NCI-H748 (cell line): ENCODE measurements at regions not wholly inside any gene's neighbourhood (a gene's known extent, or its start where the extent isn't known, plus 50 kb on each side); places are given as distances from the start of the nearest gene placed in this dataset.
"Not testable (repeated sequence)": the region's sequence is repeated elsewhere in the genome, so short reads cannot be mapped to it uniquely, and the experiment has no call there.

Experiments
- DNase-seq: peaks from one replicate; lab custom pipeline; 2025; ENCODE audit not compliant: unreplicated experiment; lab: John Stamatoyannopoulos, UW

DNA sequence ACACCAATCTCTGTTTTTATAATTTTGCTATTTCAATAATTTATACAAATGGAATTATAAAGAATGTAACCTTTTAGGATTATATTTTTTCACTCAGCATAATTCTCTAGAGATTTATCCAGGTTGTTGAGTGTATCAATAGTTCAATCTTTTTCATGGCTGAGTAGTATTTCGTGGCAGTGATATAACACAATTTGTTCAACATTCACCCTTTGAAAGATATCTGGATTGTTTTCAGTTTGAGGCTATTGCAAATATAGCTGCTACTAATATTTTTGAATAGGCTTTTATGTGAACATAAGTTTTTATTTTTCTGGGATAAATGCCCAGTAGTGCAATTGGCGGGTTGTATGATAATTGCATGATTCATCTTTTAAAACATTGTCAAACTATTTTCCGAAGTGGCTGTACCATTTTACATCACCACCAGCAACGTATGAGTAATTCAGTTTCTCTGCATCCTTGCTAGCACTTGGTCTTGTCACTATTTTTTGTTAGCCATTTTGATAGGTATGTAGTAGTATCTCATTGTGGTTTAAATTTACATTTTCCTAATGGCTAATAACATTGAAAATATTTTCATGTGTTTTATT, 55.6 kb upstream of the ABCD3 start:
- DNase-seq, result no peak

DNA sequence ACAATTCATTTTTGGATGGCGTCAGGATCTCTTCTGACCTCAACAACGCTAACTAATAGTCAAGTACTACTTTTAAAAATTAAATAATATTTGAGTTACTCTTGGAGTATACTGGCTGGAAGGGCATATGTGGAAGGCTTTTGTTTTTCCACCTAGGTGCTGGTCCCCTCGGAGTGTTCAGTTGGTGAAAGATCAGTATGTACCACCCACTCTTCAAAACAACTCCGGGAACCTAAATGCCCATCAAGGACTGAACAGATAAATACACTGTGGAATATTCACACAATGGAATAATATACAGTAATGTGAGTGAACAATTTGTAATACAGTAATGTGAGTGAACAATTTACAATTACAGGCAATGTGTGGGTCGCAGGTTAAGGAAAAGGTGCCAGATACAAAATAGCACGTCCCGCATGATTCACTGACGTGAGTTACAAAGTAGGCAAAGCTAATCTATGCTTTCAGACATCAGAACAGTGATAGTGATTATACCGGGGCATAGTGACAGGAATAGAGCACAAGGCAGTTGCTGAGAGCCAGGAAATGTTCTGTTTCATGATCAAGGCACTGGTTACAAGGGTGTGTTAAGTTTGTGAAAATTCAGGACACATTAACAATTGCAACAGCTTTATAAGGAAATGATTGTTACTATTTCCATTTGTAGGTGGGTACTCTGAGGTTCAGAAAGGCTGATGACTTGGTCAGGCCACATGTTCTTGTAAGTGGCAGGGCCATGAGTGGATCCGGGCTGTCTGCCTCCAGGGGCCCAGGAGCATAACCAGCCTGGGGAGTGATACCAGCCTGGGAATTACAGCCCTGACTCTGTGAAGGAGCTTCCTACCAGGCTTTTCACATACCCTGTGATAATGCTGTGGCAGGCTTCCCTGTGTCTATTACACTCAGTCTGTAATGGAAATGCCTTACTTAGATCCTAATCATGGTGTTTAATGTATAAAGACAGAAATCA, 59.3 kb upstream of the ABCD3 start:
- DNase-seq, result no peak

DNA sequence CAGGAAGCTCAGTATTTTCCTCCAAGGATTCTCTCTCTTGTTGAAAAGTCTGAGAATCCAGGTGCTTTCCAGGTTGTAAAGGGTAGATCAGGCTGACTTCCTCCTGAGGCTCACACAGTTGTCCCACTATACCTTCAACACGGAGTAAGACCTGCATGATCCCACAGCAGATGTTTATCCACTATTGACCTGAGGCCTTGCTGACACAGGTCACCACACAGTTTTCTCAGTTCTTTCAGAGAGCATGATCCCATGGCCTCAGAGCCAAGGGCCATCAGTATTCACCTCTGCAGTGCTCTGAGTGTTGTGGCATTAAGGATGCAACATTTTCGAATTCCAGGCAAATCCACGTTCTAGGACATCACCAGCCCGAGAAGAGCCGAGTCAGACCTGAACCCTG, 60.5 kb upstream of the ABCD3 start:
- no peak for DNase-seq

DNA sequence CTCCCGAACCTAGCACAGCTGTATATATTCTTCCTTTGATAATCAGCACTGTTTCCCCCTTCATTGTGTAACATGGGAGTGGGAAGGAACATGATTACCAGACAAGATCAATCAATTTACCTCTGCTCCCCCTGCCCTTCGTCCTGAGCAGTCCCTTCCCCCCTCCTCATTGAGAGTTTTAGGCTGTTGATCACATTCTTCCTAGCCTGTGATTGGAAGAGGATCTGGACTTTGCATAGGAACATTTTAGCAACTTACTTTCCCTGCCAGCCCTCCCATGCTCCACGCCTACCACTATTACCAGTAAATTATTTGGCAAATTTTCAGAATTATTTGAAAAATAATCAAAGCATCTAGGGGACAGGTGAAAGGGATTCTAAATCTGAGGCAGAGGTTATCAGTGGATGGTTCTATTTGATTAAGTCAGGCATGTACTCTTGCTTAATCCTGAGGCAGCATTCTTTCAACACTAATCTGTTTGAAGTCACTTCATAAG, 62.7 kb upstream of the ABCD3 start:
- DNase-seq, result no peak

DNA sequence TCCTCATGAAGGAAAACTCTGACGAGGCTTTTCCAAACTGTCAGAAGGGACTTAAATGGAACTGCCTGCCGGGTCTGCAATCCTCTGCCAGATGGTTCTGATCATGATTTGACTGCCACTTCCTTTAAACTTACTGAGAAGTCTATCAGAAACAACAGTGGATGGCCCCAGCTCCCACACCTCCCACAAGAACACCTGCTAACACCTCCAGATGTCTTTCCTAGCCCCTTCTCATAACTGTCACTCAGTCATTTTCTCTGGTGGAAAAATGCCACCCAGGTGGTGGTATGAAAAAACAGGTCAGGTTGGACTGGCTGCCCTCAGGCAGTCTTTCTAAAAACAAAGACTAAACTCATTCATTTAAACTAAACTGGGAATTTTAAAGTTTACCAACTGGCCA, 66.7 kb upstream of the ABCD3 start:
- DNase-seq, result no peak

DNA sequence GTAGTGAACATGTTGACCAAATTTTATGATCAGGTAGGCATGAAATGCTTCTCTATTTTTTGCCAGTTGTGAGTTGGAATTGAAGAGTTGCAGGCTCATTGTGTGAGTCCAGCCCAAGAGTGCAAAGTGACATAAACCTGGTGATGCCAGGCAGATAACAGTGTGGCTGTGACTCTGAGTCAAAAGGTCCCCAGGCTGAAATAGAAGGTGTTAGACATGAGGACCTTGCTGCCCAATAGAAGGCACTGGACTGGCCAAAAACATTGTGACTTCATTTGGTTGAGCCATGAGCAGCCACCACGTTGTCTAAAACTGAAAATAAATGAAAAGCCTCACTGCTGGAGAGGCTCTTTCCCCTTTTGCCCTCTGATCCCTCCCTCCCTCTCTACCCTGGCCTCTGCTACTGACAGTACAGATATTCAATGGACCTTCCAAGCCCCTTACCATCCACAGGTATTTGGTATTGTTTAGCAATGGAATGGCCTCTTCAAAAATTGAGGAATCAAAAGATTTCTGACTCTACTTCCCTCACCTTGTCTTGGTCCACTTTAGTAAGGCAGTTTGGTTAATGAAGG, 67.8 kb upstream of the ABCD3 start:
- DNase-seq, result no peak

DNA sequence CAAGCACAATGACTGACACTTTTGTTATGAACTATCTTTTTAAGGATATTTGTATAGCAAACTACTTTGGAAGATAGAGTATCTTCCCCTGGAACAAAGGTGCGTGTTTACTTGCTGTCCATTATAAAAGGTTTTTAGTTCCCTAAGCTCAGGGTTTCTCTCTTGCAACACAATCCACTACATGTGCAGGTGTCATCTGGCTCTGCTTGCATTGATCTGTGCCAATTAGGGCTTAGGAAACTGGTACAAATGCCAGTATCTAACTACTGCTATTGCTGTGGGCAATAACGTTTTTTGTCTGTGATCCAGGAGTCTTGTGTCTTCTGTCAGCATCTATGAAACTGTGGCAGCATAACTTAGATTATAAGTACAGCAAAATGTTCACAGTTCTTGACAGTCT, 68.3 kb upstream of the ABCD3 start:
- no peak for DNase-seq

DNA sequence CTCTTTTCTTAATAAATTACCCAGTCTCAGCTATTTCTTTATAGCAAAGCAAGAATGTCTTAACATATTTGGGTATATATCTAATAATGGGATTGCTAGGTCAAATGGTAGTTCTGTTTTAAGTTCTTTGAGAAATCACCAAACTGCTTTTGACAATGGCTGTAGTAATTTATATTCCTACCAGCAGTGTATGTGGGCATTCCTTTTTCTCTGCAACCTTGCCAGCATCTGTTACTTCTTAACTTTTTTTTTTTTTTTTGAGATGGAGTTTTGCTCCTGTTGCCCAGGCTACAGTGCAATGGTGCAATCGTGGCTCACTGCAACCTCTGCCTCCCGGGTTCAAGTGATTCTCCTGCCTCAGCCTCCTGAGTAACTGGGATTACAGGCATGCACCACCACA, 69.8 kb upstream of the ABCD3 start:
- not testable (repeated sequence) for DNase-seq

DNA sequence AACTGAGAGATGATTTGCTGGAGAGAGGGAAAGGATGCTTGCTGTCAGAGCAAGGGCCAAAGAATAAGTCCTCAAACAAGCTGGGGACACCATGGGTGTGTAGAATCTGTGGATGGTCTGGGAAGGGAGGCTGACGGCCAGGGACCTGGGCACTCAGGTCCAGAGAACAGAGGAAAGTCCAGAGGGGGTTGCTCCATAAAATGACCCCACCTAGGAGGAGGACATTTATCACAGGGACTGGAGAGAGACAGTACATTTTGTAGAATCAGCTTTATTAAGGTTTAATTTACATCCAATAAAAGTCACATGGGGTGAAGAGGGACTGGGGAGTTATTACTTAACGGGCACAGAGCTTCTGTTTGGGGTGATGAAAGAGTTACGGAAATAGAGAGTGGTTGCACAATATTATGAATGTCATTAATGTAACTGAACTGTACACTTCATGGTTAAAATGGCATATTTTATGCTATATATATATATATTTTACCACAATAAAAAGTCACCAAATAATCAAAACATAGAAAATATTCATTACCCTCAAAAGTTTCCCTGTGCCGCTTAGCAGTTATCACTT, 73.0 kb upstream of the ABCD3 start:
- no peak for DNase-seq

DNA sequence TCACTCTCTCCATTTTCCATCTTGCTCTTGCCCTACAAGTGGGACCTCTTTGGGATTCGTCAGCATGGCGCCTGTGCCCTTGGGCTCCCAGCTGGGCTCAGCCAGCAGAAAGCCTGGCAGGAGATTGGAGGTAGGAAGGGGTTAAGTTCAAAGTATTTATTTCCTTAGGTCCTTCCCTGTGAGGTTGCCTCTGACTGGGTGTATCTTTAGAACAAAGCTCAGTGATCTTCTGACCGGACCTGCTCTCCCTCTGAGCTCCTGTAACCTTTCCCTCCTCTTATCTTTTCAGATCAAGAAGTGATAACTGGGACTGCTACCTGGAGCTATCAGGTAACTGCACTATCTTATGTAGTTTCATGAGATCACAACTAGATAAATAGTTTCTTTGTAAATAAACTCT, 75.8 kb upstream of the ABCD3 start:
- DNase-seq, result no peak

DNA sequence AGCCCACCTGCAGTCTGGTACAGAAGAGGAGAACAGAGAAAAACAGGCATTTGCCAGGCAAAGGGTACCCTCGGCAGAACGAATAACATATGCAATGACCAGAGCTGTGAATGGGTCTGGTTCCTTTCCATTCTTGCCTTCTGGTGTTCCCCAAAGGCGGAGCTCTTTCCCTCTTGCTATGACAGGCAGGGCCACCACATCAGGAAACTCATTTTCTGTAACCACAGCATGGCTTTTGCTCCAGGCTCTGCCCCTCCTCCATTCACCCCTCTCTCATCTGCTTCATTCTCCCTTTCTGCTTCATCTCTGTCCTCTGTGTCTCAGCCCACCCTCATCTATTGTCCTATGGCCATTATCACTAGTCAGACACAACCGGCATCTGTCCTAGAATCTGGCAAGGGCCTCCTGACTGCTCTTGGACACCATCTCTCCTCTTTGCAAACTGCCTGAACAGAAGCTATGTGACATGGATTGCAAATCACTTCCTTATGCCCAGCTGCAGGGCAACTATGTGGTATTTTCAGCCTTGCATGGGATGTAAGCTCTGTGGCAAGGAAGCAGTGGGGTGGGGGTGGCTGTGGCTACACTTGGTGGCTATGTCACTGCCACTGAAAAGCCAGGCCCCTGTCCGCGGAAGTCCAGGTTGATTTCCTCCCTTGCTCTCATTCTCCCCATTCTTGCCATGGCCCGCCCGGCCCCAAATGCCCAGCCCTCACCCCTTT, 78.8 kb upstream of the ABCD3 start:
- DNase-seq, result no peak

DNA sequence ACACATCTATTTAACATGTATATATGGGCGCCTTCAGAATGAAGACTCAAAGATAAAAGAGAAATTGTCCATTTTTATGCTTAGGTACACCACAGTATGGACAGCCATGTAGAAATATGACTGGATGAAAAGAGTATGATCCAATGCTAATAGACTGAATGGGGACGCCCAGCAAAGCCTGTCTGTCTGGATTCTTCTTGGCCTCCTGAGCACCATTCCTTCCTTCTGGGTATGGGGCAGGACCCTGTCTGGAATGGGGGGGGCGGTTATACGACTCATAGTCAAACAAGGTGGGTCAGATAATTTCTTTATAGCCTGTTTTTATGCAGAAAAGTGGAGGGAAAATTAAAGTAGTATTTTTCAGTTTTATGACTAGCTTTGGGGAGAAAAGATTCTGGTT, 81.2 kb upstream of the ABCD3 start:
- DNase-seq, result no peak

DNA sequence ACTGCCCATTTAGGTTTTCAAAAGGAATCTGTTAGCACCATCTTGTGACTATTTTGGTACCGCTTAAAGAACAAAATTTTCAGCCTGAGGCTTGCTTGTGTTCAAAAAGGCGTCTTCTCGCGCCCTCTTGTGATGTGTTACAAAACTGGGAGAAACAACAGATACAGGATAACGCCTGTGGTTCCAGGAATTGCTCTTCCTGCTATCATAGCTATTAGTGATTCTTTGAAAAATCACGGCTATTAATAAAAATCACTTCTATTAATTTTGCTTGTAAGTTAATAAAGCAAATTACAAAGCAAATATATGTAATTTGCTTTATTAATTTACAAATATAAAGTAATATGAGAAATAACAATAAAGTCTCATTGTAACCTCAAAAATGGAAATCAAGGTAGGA, 82.2 kb upstream of the ABCD3 start:
- DNase-seq, result peak; percentile 86

DNA sequence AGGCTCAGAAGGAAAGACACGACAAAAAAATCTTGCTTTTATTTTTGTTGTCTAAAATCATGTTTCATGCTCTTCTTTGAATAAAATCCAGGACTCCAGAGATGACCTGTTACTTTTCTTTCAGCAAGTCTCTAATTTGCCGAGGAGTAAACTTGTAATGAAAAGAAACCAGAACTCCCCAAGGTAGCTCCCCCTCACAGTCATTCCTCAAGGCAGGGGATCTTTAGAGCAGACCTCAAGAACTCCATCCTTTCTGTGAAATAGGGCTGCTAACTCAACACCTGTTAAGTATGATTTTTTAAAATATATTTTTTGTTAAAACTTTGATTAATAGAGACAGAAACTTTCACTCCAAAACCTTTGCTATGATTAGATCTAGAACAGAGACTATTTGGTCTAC, 82.7 kb upstream of the ABCD3 start:
- DNase-seq, result no peak

DNA sequence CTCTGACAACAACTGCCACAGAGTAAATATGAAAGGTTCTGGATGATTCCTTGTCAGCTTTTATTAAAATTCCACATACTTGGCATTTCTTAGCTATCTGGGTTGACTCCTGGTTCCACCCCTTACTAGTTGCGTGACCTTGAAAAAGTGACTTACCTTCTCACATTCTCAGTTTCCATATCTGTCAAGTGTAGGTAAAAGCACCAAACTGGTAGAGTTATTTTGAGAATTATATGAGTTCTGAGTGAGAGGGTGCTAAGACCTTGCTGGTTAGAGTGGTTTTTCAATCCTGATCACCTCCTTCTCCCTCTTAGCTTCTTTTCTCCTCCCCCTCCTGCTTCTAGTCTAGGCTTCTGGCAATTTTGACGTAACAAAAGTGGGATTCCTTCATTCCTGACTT, 83.4 kb upstream of the ABCD3 start:
- no peak for DNase-seq

DNA sequence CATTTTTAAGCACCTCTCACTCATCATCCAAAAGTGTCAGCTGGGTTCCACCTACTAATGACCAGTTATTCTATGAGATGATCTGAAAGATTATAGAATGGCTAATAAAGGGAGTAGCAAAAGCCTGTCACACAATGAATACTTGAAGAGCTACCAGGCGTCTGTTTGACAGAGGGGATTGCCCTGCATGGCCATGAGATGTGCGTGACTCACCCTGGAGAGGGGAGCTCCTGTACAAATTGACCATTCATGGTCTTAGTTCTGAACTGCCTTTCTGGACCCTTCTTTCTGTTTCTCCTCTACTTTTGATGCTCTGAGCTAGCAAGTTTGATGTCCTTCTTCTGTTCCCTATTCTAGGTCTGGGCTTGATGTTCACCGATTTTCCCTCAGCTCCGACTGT, 85.2 kb upstream of the ABCD3 start:
- DNase-seq, result peak; percentile 80

DNA sequence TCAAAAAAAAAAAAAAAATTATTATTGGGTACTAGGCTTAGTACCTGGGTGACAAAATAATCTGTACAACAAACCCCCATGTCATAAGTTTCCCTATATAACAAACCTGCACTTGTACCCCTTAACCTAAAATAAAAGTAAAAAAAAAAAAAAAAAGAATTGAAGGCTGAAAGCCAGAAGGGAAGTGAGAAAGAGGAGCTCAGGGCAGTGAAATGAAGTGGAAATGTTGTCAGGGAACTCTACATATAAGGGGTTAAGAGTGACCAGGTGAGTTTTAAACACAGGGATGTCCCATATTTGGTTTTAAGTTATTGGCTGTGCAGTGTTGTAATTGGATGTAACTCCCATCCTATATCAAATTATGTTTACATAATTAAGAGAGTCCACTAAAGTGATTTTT, 85.7 kb upstream of the ABCD3 start:
- no peak for DNase-seq

DNA sequence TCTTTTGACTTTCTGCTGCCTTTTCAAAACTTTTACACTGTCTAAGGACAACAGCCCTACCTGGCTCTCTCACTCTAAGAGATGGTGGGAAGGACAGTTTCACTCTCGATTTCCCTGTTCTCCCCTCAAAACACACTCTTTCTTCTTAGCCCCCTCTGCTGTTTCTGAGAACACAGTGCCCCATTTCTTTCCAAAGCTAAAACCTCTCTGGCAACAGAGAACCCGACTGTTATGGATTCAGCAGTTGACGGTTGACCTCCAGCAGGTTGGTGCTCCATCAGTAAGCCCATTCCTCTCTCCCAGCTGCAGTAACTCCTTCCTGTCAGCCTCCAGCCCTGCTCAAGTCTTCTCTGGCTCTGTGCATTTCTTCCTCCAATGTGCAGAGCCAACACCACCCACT, 88.2 kb upstream of the ABCD3 start:
- DNase-seq, result no peak

DNA sequence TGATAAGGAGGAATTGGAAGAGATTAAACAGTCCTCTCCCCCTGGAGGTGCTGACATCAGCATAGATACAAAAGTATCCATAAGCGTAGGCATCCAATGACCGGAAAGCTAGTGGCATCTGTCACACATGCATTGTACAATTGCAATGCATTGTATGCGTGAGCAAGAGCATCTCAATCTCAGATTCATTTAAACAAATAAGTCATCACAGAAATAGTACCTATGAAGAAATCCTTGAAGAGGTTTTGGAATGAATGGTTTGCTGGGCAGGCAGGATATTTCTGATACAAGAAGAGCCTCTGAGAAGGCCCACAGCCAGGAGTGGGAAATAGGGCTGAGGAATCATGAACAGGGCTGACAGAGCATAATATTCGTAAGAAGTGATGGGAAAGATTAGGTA, 88.9 kb upstream of the ABCD3 start:
- DNase-seq, result no peak

DNA sequence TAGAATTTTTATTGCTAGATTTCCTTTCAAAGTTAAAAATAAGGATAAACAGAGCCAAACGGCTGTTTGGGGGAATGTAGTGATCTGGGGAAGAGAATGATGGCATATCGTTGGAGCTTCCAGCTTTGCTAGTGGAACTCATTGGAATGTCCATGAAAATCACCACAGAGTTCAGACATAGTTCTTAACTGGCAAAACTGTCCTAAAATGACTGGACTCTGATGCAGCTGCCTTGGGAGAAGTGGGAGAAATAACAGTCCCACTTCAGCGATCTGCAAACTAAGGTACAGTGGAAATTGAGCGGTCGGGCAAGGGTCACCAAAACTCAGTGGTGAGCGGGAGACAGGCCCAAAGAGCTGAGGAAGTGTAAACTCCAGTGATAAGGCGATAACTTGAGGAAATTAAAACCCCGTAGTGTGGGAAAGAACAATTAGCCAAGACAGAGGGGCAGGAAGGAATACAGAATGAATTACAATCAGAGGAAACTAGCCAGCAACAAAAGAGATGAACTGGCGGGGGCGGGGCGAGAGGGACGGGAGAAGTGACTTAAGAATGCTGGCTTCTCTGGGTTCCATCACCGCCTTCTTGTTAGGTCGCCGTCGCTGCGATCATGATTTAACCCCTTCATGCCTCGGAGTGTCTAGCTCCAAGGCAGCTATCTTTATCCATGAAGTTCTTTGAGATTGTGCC, 89.8 kb upstream of the ARHGAP29 start:
- no peak for DNase-seq

DNA sequence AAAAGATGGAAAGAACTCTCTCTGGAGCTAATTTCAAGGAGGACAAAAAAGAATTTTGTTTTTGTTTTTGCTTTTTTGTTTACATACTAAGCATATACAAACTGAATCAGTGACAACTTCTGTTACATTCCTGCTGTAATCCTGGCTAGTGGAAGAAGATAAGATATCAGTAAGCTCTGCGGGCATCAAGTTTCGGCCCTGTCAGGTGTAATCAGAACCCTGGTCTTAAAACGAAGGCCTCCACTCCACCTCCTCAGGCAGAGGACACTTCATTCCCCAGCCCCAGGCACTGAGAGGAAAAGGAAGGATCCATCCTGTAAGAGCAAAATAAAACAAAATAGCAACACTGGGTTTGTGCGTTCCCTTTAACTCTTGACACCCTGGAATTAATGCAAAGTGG, 88.9 kb upstream of the ARHGAP29 start:
- no peak for DNase-seq
